ENCODE measurements at regions not wholly inside any gene's neighbourhood (a gene's known extent, or its start where the extent isn't known, plus 50 kb on each side); places are given as distances from the start of the nearest gene placed in this dataset.

DNA sequence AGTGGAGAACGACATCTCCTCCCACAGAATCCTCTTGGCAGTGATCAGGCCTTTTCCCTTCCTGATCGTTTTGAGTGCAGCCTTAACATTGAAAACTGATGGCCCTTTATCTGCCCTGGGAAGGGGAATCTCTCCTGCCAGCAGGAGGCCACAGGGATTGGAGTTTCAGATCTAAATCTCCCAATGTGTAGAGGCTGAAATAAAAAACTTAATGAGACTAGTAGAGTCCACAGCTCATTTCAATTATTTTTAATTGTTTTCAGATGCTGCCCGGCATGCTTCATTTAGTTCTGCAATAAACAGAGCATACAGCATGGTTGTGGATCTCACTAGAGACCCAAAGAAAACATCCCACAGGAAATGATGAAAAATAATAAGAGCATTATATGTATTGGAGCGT lies 662.2 kb upstream of the HS3ST5 start:
- no peak for TF ChIP-seq MAFK (IDR thresholded peaks at IDR 0.05; ENCODE audit: partially characterized antibody)
- TF ChIP-seq, protein P1, sequence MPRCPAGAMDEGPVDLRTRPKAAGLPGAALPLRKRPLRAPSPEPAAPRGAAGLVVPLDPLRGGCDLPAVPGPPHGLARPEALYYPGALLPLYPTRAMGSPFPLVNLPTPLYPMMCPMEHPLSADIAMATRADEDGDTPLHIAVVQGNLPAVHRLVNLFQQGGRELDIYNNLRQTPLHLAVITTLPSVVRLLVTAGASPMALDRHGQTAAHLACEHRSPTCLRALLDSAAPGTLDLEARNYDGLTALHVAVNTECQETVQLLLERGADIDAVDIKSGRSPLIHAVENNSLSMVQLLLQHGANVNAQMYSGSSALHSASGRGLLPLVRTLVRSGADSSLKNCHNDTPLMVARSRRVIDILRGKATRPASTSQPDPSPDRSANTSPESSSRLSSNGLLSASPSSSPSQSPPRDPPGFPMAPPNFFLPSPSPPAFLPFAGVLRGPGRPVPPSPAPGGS (IDR thresholded peaks at IDR 0.05) = no peak
- TF ChIP-seq, protein P2, sequence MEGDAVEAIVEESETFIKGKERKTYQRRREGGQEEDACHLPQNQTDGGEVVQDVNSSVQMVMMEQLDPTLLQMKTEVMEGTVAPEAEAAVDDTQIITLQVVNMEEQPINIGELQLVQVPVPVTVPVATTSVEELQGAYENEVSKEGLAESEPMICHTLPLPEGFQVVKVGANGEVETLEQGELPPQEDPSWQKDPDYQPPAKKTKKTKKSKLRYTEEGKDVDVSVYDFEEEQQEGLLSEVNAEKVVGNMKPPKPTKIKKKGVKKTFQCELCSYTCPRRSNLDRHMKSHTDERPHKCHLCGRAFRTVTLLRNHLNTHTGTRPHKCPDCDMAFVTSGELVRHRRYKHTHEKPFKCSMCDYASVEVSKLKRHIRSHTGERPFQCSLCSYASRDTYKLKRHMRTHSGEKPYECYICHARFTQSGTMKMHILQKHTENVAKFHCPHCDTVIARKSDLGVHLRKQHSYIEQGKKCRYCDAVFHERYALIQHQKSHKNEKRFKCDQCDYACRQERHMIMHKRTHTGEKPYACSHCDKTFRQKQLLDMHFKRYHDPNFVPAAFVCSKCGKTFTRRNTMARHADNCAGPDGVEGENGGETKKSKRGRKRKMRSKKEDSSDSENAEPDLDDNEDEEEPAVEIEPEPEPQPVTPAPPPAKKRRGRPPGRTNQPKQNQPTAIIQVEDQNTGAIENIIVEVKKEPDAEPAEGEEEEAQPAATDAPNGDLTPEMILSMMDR (IDR thresholded peaks at IDR 0.05) = no peak
- no peak for TF ChIP-seq RCOR1 (IDR thresholded peaks at IDR 0.05; ENCODE audit: low read depth, low read length)
- no peak for TF ChIP-seq EP300 (IDR thresholded peaks at IDR 0.05)
- TF ChIP-seq RFX5 (IDR thresholded peaks at IDR 0.05) = no peak
- no peak for TF ChIP-seq BHLHE40 (IDR thresholded peaks at IDR 0.05; ENCODE audit: low read depth, low read length)
